ENCODE measurements at regions not wholly inside any gene's neighbourhood (a gene's known extent, or its start where the extent isn't known, plus 50 kb on each side); places are given as distances from the start of the nearest gene placed in this dataset.

DNA sequence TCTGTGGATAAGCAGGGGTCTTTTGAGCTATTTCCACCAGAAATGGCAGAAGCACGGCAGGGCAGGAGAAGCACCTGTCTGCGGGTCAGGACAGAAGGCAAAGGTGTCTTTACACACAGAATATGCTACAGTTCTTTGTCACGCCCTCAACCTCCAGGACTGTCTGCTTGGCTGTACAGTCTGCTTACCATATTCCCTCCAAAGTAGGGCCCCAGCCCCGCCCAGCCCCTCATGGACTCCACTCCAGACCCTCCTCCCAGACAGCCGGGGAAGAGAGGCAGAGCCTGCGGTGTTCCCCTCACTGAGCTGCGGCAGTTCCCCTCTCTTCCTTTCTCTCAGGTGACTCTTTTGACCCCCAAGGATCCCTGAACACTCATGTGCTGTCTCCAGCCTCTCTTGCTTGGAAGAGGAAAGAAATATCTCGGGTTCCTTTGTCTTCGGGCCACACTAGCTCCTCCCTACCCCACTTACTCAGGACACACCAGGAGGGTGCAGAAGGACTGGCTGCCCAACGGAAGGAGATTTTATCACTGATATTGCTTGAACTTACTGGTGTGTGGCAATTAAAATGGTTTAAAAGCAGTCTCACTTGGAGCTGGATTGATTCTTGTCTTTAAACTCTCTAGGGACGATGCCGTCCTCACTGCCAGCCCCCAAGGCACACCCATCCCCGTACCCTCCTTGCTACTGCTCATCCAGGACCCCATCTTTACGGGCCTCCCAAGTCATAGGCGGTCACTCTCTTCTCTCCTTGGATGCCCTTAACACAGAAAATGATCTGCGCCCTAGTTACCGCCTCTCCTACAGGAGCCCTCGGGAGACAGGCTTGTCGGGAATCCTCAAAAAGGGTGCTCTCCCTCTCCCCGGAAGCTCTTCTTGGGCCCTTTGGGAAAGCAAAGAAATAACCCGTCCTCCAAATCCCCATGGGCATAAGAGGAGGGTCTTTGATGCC lies 169.7 kb downstream of the TOMM20 start:
- Mint-ChIP-seq H3K4me1 (ENCODE audit: low read depth, unreplicated experiment) (peaks cover 91% of the 10 kb centered on the region), H3K27me3 (ENCODE audit: low read depth, unreplicated experiment) (no peaks in the 10 kb centered on the region), H3K36me3 (ENCODE audit: low read depth, unreplicated experiment) (no peaks in the 10 kb centered on the region), H3K4me3 (ENCODE audit: unreplicated experiment) (peak overlapping the region; percentile 5), H3K9me3 (ENCODE audit: unreplicated experiment) (no peaks in the 10 kb centered on the region), H3K27ac (ENCODE audit: unreplicated experiment) (peak overlapping the region; percentile 23)
- H3K9ac ChIP-seq (ENCODE audit: low read length), result no peak overlapping the region
- no peaks in the 10 kb centered on the region for H4K20me1 ChIP-seq (ENCODE audit: insufficient read depth, low read length)
- no peaks in the 10 kb centered on the region for H3K79me2 ChIP-seq (ENCODE audit: insufficient read depth, low read length)
- no peaks in the 10 kb centered on the region for H3K27me3 ChIP-seq (ENCODE audit: insufficient read depth, low read length)
- no peak overlapping the region for H3K4me2 ChIP-seq (ENCODE audit: low read length)
- no peaks in the 10 kb centered on the region for H3K36me3 ChIP-seq (ENCODE audit: insufficient read depth, low read length)
- no peak overlapping the region for H2AFZ ChIP-seq (ENCODE audit: low read depth, low read length)
- H3K4me3 ChIP-seq (ENCODE audit: insufficient read depth, low read depth, low read length), result no peak overlapping the region
- FAIRE-seq (no peak), DNase-seq (ENCODE audit: low read depth) (no peak)
- peaks cover 67% of the 10 kb centered on the region for H3K4me1 ChIP-seq (ENCODE audit: insufficient read depth, low read length)
- H3K27ac ChIP-seq (ENCODE audit: low read depth, low read length), result no peak overlapping the region
- TF ChIP-seq, protein P1, sequence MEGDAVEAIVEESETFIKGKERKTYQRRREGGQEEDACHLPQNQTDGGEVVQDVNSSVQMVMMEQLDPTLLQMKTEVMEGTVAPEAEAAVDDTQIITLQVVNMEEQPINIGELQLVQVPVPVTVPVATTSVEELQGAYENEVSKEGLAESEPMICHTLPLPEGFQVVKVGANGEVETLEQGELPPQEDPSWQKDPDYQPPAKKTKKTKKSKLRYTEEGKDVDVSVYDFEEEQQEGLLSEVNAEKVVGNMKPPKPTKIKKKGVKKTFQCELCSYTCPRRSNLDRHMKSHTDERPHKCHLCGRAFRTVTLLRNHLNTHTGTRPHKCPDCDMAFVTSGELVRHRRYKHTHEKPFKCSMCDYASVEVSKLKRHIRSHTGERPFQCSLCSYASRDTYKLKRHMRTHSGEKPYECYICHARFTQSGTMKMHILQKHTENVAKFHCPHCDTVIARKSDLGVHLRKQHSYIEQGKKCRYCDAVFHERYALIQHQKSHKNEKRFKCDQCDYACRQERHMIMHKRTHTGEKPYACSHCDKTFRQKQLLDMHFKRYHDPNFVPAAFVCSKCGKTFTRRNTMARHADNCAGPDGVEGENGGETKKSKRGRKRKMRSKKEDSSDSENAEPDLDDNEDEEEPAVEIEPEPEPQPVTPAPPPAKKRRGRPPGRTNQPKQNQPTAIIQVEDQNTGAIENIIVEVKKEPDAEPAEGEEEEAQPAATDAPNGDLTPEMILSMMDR (IDR thresholded peaks at IDR 0.05; ENCODE audit: insufficient read depth, low read depth, low read length), result no peak
- TF ChIP-seq EZH2 (IDR thresholded peaks at IDR 0.05; ENCODE audit: insufficient read depth, low read length), result no peak
- H3K9me3 ChIP-seq (ENCODE audit: insufficient read depth, low read depth, low read length), result no peaks in the 10 kb centered on the region

DNA sequence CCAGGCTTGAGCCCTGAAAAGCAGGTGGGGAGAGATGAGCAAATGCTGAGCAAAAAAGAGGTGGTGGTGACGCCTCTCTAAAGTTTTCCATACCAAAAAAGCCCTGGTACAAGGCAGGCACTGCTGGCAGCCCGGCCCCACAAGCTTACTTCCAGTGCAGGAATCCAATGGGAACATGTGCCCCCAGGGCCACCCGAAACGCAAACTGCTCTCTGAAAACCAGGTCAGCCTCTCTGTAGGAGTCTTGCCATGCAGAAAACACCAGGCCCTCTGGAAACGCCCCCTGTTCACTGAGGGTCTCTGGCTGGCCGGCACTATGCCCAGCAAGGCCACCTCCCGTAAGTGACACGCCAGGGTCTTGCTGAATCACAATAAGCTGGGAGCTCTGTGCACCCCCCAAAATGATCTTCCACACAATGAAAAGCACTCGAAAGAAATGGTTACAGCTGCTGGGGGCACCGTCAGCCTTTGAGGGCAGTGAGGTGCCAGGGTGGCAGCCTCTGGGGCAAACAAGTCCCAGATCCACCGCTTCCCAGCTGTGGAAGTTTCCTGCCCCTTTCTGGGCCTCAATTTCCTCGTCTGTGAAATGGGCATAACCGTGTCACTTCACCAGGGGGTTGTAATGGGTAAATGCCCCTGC lies 170.5 kb downstream of the TOMM20 start:
- FAIRE-seq (no peak), DNase-seq (ENCODE audit: low read depth) (no peak)
- Histone ChIP-seq H4K20me1 (ENCODE audit: insufficient read depth, low read length) (no peaks in the 10 kb centered on the region), H3K27me3 (ENCODE audit: insufficient read depth, low read length) (no peaks in the 10 kb centered on the region), H3K4me1 (ENCODE audit: insufficient read depth, low read length) (peaks cover 59% of the 10 kb centered on the region), H2AFZ (ENCODE audit: low read depth, low read length) (no peak overlapping the region), H3K4me3 (ENCODE audit: insufficient read depth, low read depth, low read length) (no peak overlapping the region), H3K4me2 (ENCODE audit: low read length) (peak overlapping the region; percentile 60), H3K36me3 (ENCODE audit: insufficient read depth, low read length) (no peaks in the 10 kb centered on the region), H3K27ac (ENCODE audit: low read depth, low read length) (peak overlapping the region; percentile 37), H3K79me2 (ENCODE audit: insufficient read depth, low read length) (no peaks in the 10 kb centered on the region), H3K9me3 (ENCODE audit: insufficient read depth, low read depth, low read length) (no peaks in the 10 kb centered on the region), H3K9ac (ENCODE audit: low read length) (peak overlapping the region; percentile 25)
- no peaks in the 10 kb centered on the region for H3K27me3 Mint-ChIP-seq (ENCODE audit: low read depth, unreplicated experiment)
- H3K9me3 Mint-ChIP-seq (ENCODE audit: unreplicated experiment), result no peaks in the 10 kb centered on the region
- peaks cover 88% of the 10 kb centered on the region for H3K4me1 Mint-ChIP-seq (ENCODE audit: low read depth, unreplicated experiment)
- H3K4me3 Mint-ChIP-seq (ENCODE audit: unreplicated experiment), result no peak overlapping the region
- no peaks in the 10 kb centered on the region for H3K36me3 Mint-ChIP-seq (ENCODE audit: low read depth, unreplicated experiment)
- TF ChIP-seq, protein P1 (IDR thresholded peaks at IDR 0.05; ENCODE audit: insufficient read depth, low read depth, low read length), result no peak
- TF ChIP-seq EZH2 (IDR thresholded peaks at IDR 0.05; ENCODE audit: insufficient read depth, low read length), result no peak
- H3K27ac Mint-ChIP-seq (ENCODE audit: unreplicated experiment), result peak overlapping the region; percentile 69

Measured in astrocyte (in vitro differentiated cells and primary cell).